HepG2 (cell line): ENCODE measurements at regions not wholly inside any gene's neighbourhood (a gene's known extent, or its start where the extent isn't known, plus 50 kb on each side); places are given as distances from the start of the nearest gene placed in this dataset.

ENCODE experiments used
- ATAC-seq: fragments of 200-7000 bp; cut with Tn5 transposase; 3 replicates; pipeline ENCODE4 v1.9.1; 2020; ENCODE audit warnings: mild to moderate bottlenecking, moderate library complexity
- BruUV-seq: library from RNA; stranded (reverse); fragments of 400-500 nt; replicated peaks from 2 replicates; lab custom pipeline; 2021; lab: Mats Ljungman, UMichigan
- CTCF ChIA-PET: fragments of 300-600 bp; formaldehyde crosslinking; extraction: SDS; loops from one replicate; lab custom pipeline; 2021; ENCODE audit warnings: low total read pairs, inconsistent platforms, low intra/inter-chr PET ratio; lab: Yijun Ruan, JAX
- POLR2A ChIA-PET: fragments of 350-600 bp; sonication (Branson Sonifier 250); formaldehyde crosslinking; loops from one replicate; lab custom pipeline; 2020; ENCODE audit warnings: antibody characterized with exemption, inconsistent platforms; lab: Yijun Ruan, JAX
- DNase-seq: peaks from one replicate; pipeline ENCODE4 v3.0.0-alpha.2; 2015; ENCODE audit warnings: low spot score
- FAIRE-seq: peaks from 3 replicates; lab custom pipeline; 2011; peaks lifted over from hg19 to GRCh38; lab: Jason Lieb, UNC
- H2AFZ ChIP-seq: one replicate; pipeline ENCODE4 v1.6.1; 2011; ENCODE audit warnings: low read length, inconsistent platforms
- H3K27ac ChIP-seq: fragments of 300-600 bp; 3 replicates; pipeline ENCODE4 v1.8.0; 2011; ENCODE audit warnings: mixed run types, mild to moderate bottlenecking, mixed read lengths, low read length, inconsistent platforms; ENCODE audit not compliant: insufficient read depth; ENCODE audit errors: extremely low read length
- H3K27me3 ChIP-seq, 2 experiments: fragments of 200-600 bp in 1 of 2; 2 replicates in 1 of 2; 3 replicates in 1 of 2; pipeline versions ENCODE4 v1.6.0 to v1.8.0; 2011; ENCODE audit warnings: low read length in 2 of 2, mild to moderate bottlenecking in 2 of 2, moderate library complexity in 2 of 2, inconsistent platforms in 1 of 2; ENCODE audit not compliant: insufficient read depth in 2 of 2, control insufficient read depth in 1 of 2
- H3K36me3 ChIP-seq, 2 experiments: fragments of 200-600 bp in 1 of 2; replicated peaks in 1 of 2; 2 replicates in 1 of 2; 3 replicates in 1 of 2; pipeline versions ENCODE4 v1.5.1 to v1.8.0; 2011; ENCODE audit warnings: low read length in 2 of 2, inconsistent platforms in 1 of 2; ENCODE audit not compliant: insufficient read depth in 2 of 2, control insufficient read depth in 1 of 2
- H3K4me1 ChIP-seq: 2 replicates; pipeline ENCODE4 v1.5.1; 2012; ENCODE audit warnings: low read length, inconsistent platforms; ENCODE audit not compliant: insufficient read depth
- H3K4me2 ChIP-seq: 2 replicates; pipeline ENCODE4 v1.6.0; 2011; ENCODE audit warnings: low read depth, low read length, inconsistent platforms
- H3K4me3 ChIP-seq, 3 experiments: fragments of 200-600 bp in 1 of 3; sonication (generic), shearing (Covaris generic) in 1 of 3; replicated peaks in 1 of 3; 2 replicates each; pipeline ENCODE4 v1.5.1; 2011 to 2016; ENCODE audit warnings: low read length in 3 of 3, inconsistent platforms in 2 of 3, low read depth in 2 of 3, mild to moderate bottlenecking in 2 of 3, control low read depth in 1 of 3, mixed read lengths in 1 of 3; ENCODE audit not compliant: insufficient read depth in 1 of 3
- H3K79me2 ChIP-seq: one replicate; pipeline ENCODE4 v1.6.1; 2011; ENCODE audit warnings: low read length, inconsistent platforms; ENCODE audit not compliant: insufficient read depth
- H3K9ac ChIP-seq: 2 replicates; pipeline ENCODE4 v1.6.0; 2011; ENCODE audit warnings: mild to moderate bottlenecking, low read depth, low read length, inconsistent platforms; ENCODE audit not compliant: insufficient read depth
- H3K9me3 ChIP-seq: 2 replicates; pipeline ENCODE4 v1.5.1; 2012; ENCODE audit warnings: mild to moderate bottlenecking, low read length
- H4K20me1 ChIP-seq: 2 replicates; pipeline ENCODE4 v1.6.0; 2011; ENCODE audit warnings: inconsistent platforms, mild to moderate bottlenecking, low read length, moderate library complexity; ENCODE audit not compliant: insufficient read depth
- ARNT ChIP-seq: fragments of 450-650 bp; IDR thresholded peaks from 2 replicates; pipeline ENCODE4 v1.6.1; 2017
- HNRNPH1 ChIP-seq: fragments of 200-400 bp; formaldehyde crosslinking; optimal IDR thresholded peaks from 2 replicates; pipeline ENCODE3; 2017; ENCODE audit warnings: mild to moderate bottlenecking, low read depth, low read length
- MTERF4 ChIP-seq: sonication (generic); formaldehyde crosslinking; IDR thresholded peaks from 2 replicates; pipeline ENCODE4 v1.8.0; 2023; ENCODE audit warnings: mild to moderate bottlenecking, missing genetic modification reagents
- PAF1 ChIP-seq: IDR thresholded peaks from 2 replicates; pipeline ENCODE4 v1.6.1; 2016; ENCODE audit warnings: missing genetic modification reagents, missing compliant biosample characterization
- ZEB1 ChIP-seq: IDR thresholded peaks from 2 replicates; pipeline ENCODE4 v1.6.1; 2012; ENCODE audit warnings: mild to moderate bottlenecking, low read depth, inconsistent platforms; ENCODE audit not compliant: insufficient replicate concordance
- ZNF17 ChIP-seq: sonication (generic); formaldehyde crosslinking; IDR thresholded peaks from 2 replicates; pipeline ENCODE4 v1.5.0; 2020; ENCODE audit warnings: mild to moderate bottlenecking, missing genetic modification reagents
- ZNF430 ChIP-seq: sonication (generic); formaldehyde crosslinking; IDR thresholded peaks from 2 replicates; pipeline ENCODE4 v1.9.0; 2021; ENCODE audit warnings: mild to moderate bottlenecking, missing genetic modification reagents
- ZNF441 ChIP-seq: sonication (generic); formaldehyde crosslinking; IDR thresholded peaks from 2 replicates; pipeline ENCODE4 v1.7.0; 2021; ENCODE audit warnings: missing genetic modification reagents, borderline replicate concordance
- ZNF510 ChIP-seq: sonication (generic); formaldehyde crosslinking; IDR thresholded peaks from 2 replicates; pipeline ENCODE4 v1.4.0; 2020; ENCODE audit warnings: low read depth, mild to moderate bottlenecking, missing genetic modification reagents
- ZNF512 ChIP-seq: sonication (generic); formaldehyde crosslinking; IDR thresholded peaks from 2 replicates; pipeline ENCODE4 v1.4.0; 2020; ENCODE audit warnings: mild to moderate bottlenecking, missing genetic modification reagents
- ZNF776 ChIP-seq: sonication (generic); formaldehyde crosslinking; IDR thresholded peaks from 2 replicates; pipeline ENCODE4 v1.4.0; 2020; ENCODE audit warnings: mild to moderate bottlenecking, missing genetic modification reagents
- ZSCAN21 ChIP-seq: sonication (generic); formaldehyde crosslinking; IDR thresholded peaks from 2 replicates; pipeline ENCODE4 v1.8.0; 2022; ENCODE audit warnings: mild to moderate bottlenecking, missing genetic modification reagents, moderate library complexity, borderline replicate concordance
- WGBS: methylation state at CpG from one replicate; pipeline ENCODE4 v1.1.6; 2017; ENCODE audit warnings: low lambda C conversion rate; 5-methylcytosine and 5-hydroxymethylcytosine counted together
- in situ Hi-C: cut with HindIII; loops from 2 replicates; pipeline ENCODE4 v1.10.0; 2017; ENCODE audit warnings: low pct_unique_long_range_greater_than_20kb; ENCODE audit not compliant: extremely low pct_ligation_motif_present
- intact Hi-C: fragments of 100-400 bp; cut with micrococcal nuclease; formaldehyde crosslinking; loops from one replicate; pipeline ENCODE4 v1.10.0; 2022; ENCODE audit not compliant: unreplicated experiment
- TF ChIP-seq, protein P1 (sequence below): sonication (generic); formaldehyde crosslinking; IDR thresholded peaks from 2 replicates; pipeline ENCODE4 v1.8.1; 2022; ENCODE audit warnings: mild to moderate bottlenecking, missing genetic modification reagents

DNA sequence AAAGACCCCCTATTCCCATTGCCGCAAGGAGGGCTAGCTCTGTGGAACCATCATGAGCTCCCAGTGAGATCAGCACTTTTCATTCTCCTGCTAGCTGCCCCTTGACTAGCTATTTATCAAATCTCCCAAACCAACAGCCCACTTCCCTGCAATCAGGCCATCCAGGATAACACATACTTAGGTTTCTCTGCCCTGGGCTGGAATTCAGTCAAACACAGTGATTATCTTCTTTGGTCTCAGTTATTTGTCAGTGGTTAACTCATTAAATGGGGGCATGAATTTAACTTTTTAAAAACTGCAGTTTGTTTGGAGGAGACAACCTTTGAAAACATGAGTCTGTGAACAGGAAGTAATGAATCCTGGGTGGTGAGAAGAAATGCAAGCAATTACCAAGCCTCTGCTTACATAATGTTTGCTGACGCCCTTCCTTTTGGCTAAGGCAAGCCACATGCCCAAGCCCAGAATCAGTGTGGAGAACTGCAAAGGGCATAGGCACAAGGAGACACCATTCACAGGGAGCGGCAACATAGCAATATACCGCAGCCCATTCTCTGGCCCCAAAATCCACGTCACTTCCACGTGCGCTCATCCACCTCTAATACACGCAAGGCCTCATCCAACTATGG, 275.0 kb downstream of the DRD1 start:
- H4K20me1 ChIP-seq: no peaks in the 10 kb centered on the region
- no peak for ATAC-seq

GRCh38 chr5:175166026-175166425, 278.0 kb downstream of the DRD1 start:
- Histone ChIP-seq H3K9ac (no peak overlapping the region), H2AFZ (no peak overlapping the region), H3K4me3 (no peak overlapping the region), H3K9me3 (no peaks in the 10 kb centered on the region), H3K79me2 (no peaks in the 10 kb centered on the region), H3K27ac (no peak overlapping the region), H3K4me2 (no peak overlapping the region), H3K4me1 (no peaks in the 10 kb centered on the region), H4K20me1 (no peaks in the 10 kb centered on the region), H3K36me3 (no peaks in the 10 kb centered on the region), H3K27me3 (no peaks in the 10 kb centered on the region)
- CTCF ChIA-PET: no interaction called here
- no peak for ATAC-seq
- POLR2A ChIA-PET: no interaction called here
- FAIRE-seq: no peak
- TF ChIP-seq ZSCAN21 (CRISPR knock-in tag): no peak
- no peak for TF ChIP-seq ZNF430 (CRISPR knock-in tag)
- TF ChIP-seq HNRNPH1: no peak
- TF ChIP-seq ZNF441 (CRISPR knock-in tag): no peak
- no peak for TF ChIP-seq ZEB1
- TF ChIP-seq ZNF512 (CRISPR knock-in tag): no peak
- no peak for TF ChIP-seq MTERF4 (CRISPR knock-in tag)
- no peak for TF ChIP-seq ZNF776 (CRISPR knock-in tag)
- TF ChIP-seq, protein P1, sequence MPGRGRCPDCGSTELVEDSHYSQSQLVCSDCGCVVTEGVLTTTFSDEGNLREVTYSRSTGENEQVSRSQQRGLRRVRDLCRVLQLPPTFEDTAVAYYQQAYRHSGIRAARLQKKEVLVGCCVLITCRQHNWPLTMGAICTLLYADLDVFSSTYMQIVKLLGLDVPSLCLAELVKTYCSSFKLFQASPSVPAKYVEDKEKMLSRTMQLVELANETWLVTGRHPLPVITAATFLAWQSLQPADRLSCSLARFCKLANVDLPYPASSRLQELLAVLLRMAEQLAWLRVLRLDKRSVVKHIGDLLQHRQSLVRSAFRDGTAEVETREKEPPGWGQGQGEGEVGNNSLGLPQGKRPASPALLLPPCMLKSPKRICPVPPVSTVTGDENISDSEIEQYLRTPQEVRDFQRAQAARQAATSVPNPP: no peak
- TF ChIP-seq ZNF17 (CRISPR knock-in tag): no peak
- no peak for TF ChIP-seq PAF1
- WGBS: 2% methylated on average over 2 of the region's 2 CpGs
- in situ Hi-C loops: no loop called here
- intact Hi-C loops: no loop called here
- no TSS peak for BruUV-seq
- DNase-seq: no peak

More for the DNA sequence above, 275.0 kb downstream of the DRD1 start:
- H2AFZ ChIP-seq: no peak overlapping the region
- BruUV-seq: no TSS peak
- H3K27ac ChIP-seq: no peak overlapping the region
- H3K4me1 ChIP-seq: no peaks in the 10 kb centered on the region
- FAIRE-seq (no peak), DNase-seq (no peak)
- WGBS: 67% methylated on average over 8 of the region's 8 CpGs
- intact Hi-C loops: no loop called here
- POLR2A ChIA-PET: no interaction called here
- no peaks in the 10 kb centered on the region for H3K27me3 ChIP-seq
- H3K36me3 ChIP-seq: no peaks in the 10 kb centered on the region
- H3K79me2 ChIP-seq: no peaks in the 10 kb centered on the region
- TF ChIP-seq ARNT: no peak
- TF ChIP-seq ZNF510 (CRISPR knock-in tag): no peak
- no peak overlapping the region for H3K9ac ChIP-seq
- H3K9me3 ChIP-seq: no peaks in the 10 kb centered on the region
- H3K4me2 ChIP-seq: no peak overlapping the region
- H3K4me3 ChIP-seq: no peak overlapping the region
- CTCF ChIA-PET: no interaction called here
- in situ Hi-C loops: no loop called here
